A549 (cell line): ENCODE measurements at regions not wholly inside any gene's neighbourhood (a gene's known extent, or its start where the extent isn't known, plus 50 kb on each side); places are given as distances from the start of the nearest gene placed in this dataset.

ENCODE experiments used
- CBX2 ChIP-seq: fragments of 200-600 bp; sonication (generic); IDR thresholded peaks from 2 replicates; pipeline ENCODE4 v1.6.1; 2016; ENCODE audit warnings: low read depth, mild to moderate bottlenecking, borderline replicate concordance
- CEBPB ChIP-seq, 2 experiments: fragments of >200 bp in 1 of 2; sonication (Bioruptor Twin) in 1 of 2; formaldehyde crosslinking in 1 of 2; IDR thresholded peaks; 2 replicates each; pipeline ENCODE4 v1.6.1; 2012 to 2016
- CHD2 ChIP-seq: fragments of 150-350 bp; IDR thresholded peaks from 2 replicates; pipeline ENCODE4 v1.6.1; 2014; ENCODE audit warnings: low read length; ENCODE audit not compliant: partially characterized antibody
- EP300 ChIP-seq, 2 experiments: fragments of >200 bp; sonication (Bioruptor Twin); formaldehyde crosslinking; IDR thresholded peaks; 2 replicates in 1 of 2; 3 replicates in 1 of 2; pipeline ENCODE4 v1.6.1; 2016 to 2017
- HDAC2 ChIP-seq: fragments of 200-600 bp; sonication (generic); IDR thresholded peaks from 2 replicates; pipeline ENCODE4 v1.6.1; 2016
- MAFK ChIP-seq: fragments of 450-650 bp; IDR thresholded peaks from 2 replicates; pipeline ENCODE4 v1.6.1; 2014; ENCODE audit not compliant: partially characterized antibody
- MAX ChIP-seq: IDR thresholded peaks from 2 replicates; pipeline ENCODE4 v1.6.1; 2012
- PBX3 ChIP-seq: IDR thresholded peaks from 2 replicates; pipeline ENCODE4 v1.6.1; 2012
- POLR2A ChIP-seq: IDR thresholded peaks from 2 replicates; pipeline ENCODE4 v1.6.1; 2012; ENCODE audit warnings: mild to moderate bottlenecking, low read length
- ZFP36 ChIP-seq: fragments of 450-650 bp; IDR thresholded peaks from 2 replicates; pipeline ENCODE4 v1.6.1; 2014; ENCODE audit warnings: borderline replicate concordance; ENCODE audit not compliant: partially characterized antibody
- TF ChIP-seq, protein P1 (sequence below): fragments of >200 bp; sonication (Bioruptor Twin); formaldehyde crosslinking; IDR thresholded peaks from 3 replicates; pipeline ENCODE4 v1.5.1; 2016

DNA sequence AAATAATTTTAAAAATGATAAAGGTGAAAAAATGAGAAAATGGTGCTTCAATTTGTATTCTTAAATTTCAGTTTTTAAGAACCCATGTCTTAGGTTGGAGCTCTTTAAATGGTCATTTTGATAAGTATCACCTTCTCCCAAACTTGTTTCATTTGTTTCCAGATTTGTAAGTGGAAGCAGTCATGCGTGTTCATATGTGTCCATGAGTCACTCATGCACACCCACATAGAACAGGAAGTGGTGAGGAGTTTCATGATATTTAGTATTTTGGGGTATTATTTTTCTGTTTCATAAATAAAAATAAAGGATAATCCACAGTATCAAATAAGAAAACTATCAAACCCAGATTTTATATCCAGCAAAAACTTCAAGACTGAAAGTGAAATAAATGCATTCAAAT lies 570.4 kb upstream of the ST8SIA4 start:
- TF ChIP-seq, protein P1, sequence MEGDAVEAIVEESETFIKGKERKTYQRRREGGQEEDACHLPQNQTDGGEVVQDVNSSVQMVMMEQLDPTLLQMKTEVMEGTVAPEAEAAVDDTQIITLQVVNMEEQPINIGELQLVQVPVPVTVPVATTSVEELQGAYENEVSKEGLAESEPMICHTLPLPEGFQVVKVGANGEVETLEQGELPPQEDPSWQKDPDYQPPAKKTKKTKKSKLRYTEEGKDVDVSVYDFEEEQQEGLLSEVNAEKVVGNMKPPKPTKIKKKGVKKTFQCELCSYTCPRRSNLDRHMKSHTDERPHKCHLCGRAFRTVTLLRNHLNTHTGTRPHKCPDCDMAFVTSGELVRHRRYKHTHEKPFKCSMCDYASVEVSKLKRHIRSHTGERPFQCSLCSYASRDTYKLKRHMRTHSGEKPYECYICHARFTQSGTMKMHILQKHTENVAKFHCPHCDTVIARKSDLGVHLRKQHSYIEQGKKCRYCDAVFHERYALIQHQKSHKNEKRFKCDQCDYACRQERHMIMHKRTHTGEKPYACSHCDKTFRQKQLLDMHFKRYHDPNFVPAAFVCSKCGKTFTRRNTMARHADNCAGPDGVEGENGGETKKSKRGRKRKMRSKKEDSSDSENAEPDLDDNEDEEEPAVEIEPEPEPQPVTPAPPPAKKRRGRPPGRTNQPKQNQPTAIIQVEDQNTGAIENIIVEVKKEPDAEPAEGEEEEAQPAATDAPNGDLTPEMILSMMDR = no peak
- no peak for TF ChIP-seq MAX
- TF ChIP-seq ZFP36 = no peak
- TF ChIP-seq EP300 (IDR thresholded peaks at IDR 0.05) = no peak
- no peak for TF ChIP-seq PBX3
- TF ChIP-seq HDAC2 = no peak
- no peak for TF ChIP-seq CHD2
- TF ChIP-seq MAFK = no peak
- no peak for TF ChIP-seq CEBPB (IDR thresholded peaks at IDR 0.05)
- no peak for TF ChIP-seq POLR2A
- no peak for TF ChIP-seq CBX2
